ENCODE measurements at regions not wholly inside any gene's neighbourhood (a gene's known extent, or its start where the extent isn't known, plus 50 kb on each side); places are given as distances from the start of the nearest gene placed in this dataset.
"Not testable (repeated sequence)": the region's sequence is repeated elsewhere in the genome, so short reads cannot be mapped to it uniquely, and the experiment has no call there.

GRCh38 chr7:26424319-26424718 lies 132.7 kb downstream of the SNX10 start:
- not testable (repeated sequence) for DNase-seq

- TF ChIP-seq GATA1 (IDR thresholded peaks at IDR 0.05; ENCODE audit: low read depth, low read length), result no peak
- no peak for TF ChIP-seq POLR2A (IDR thresholded peaks at IDR 0.05; ENCODE audit: low read length)
- DNase-seq, result no peak
These were observed 134.0 kb downstream of the SNX10 start for GRCh38 chr7:26425655-26426054.

GRCh38 chr7:26426096-26426495 lies 134.4 kb downstream of the SNX10 start:
- no peak for DNase-seq
- TF ChIP-seq POLR2A (IDR thresholded peaks at IDR 0.05; ENCODE audit: low read length), result no peak
- no peak for TF ChIP-seq GATA1 (IDR thresholded peaks at IDR 0.05; ENCODE audit: low read depth, low read length)

- DNase-seq, result no peak
- no peak for TF ChIP-seq POLR2A (IDR thresholded peaks at IDR 0.05; ENCODE audit: low read length)
- no peak for TF ChIP-seq GATA1 (IDR thresholded peaks at IDR 0.05; ENCODE audit: low read depth, low read length)
These were observed 136.9 kb downstream of the SNX10 start for GRCh38 chr7:26428571-26428970.

GRCh38 chr7:26429168-26429567 lies 137.5 kb downstream of the SNX10 start:
- TF ChIP-seq POLR2A (IDR thresholded peaks at IDR 0.05; ENCODE audit: low read length), result no peak
- no peak for TF ChIP-seq GATA1 (IDR thresholded peaks at IDR 0.05; ENCODE audit: low read depth, low read length)
- DNase-seq, result no peak

- TF ChIP-seq POLR2A (IDR thresholded peaks at IDR 0.05; ENCODE audit: low read length) (no peak), GATA1 (IDR thresholded peaks at IDR 0.05; ENCODE audit: low read depth, low read length) (no peak)
- no peak for DNase-seq
These were observed 143.3 kb downstream of the SNX10 start for GRCh38 chr7:26434974-26435373.

- no peak for TF ChIP-seq GATA1 (IDR thresholded peaks at IDR 0.05; ENCODE audit: low read depth, low read length)
- TF ChIP-seq POLR2A (IDR thresholded peaks at IDR 0.05; ENCODE audit: low read length), result no peak
- no peak for DNase-seq
These were observed 145.4 kb downstream of the SNX10 start for GRCh38 chr7:26437003-26437532.

GRCh38 chr7:26438078-26438477 lies 146.4 kb downstream of the SNX10 start:
- DNase-seq, result no peak
- TF ChIP-seq POLR2A (IDR thresholded peaks at IDR 0.05; ENCODE audit: low read length) (no peak), GATA1 (IDR thresholded peaks at IDR 0.05; ENCODE audit: low read depth, low read length) (no peak)

- DNase-seq, result no peak
- TF ChIP-seq POLR2A (IDR thresholded peaks at IDR 0.05; ENCODE audit: low read length) (no peak), GATA1 (IDR thresholded peaks at IDR 0.05; ENCODE audit: low read depth, low read length) (no peak)
These were observed 148.0 kb downstream of the SNX10 start for GRCh38 chr7:26439521-26440232.

- no peak for TF ChIP-seq POLR2A (IDR thresholded peaks at IDR 0.05; ENCODE audit: low read length)
- DNase-seq, result no peak
These were observed 148.8 kb downstream of the SNX10 start for GRCh38 chr7:26440233-26441001.

GRCh38 chr7:26441002-26441521 lies 149.4 kb downstream of the SNX10 start:
- TF ChIP-seq GATA1 (IDR thresholded peaks at IDR 0.05; ENCODE audit: low read depth, low read length) (no peak), POLR2A (IDR thresholded peaks at IDR 0.05; ENCODE audit: low read length) (no peak)
- DNase-seq, result no peak

GRCh38 chr7:26441611-26442277 lies 150.1 kb downstream of the SNX10 start:
- no peak for DNase-seq
- TF ChIP-seq GATA1 (IDR thresholded peaks at IDR 0.05; ENCODE audit: low read depth, low read length), result no peak
- no peak for TF ChIP-seq POLR2A (IDR thresholded peaks at IDR 0.05; ENCODE audit: low read length)

- DNase-seq, result no peak
- TF ChIP-seq POLR2A (IDR thresholded peaks at IDR 0.05; ENCODE audit: low read length), result no peak
- TF ChIP-seq GATA1 (IDR thresholded peaks at IDR 0.05; ENCODE audit: low read depth, low read length), result no peak
These were observed 151.3 kb downstream of the SNX10 start for GRCh38 chr7:26443006-26443405.

GRCh38 chr7:26443751-26444150 lies 152.1 kb downstream of the SNX10 start:
- TF ChIP-seq POLR2A (IDR thresholded peaks at IDR 0.05; ENCODE audit: low read length) (no peak), GATA1 (IDR thresholded peaks at IDR 0.05; ENCODE audit: low read depth, low read length) (no peak)
- DNase-seq, result no peak
